IMR-90 (cell line): ENCODE measurements at regions not wholly inside any gene's neighbourhood (a gene's known extent, or its start where the extent isn't known, plus 50 kb on each side); places are given as distances from the start of the nearest gene placed in this dataset.
A peak's percentile ranks its signal among the peaks of the same experiment; 100 is the strongest.

Experiments
- ATAC-seq: fragments of 200-7000 bp; cut with Tn5 transposase; 2 replicates; pipeline ENCODE4 v1.9.1; 2020; ENCODE audit warnings: low read depth, mild to moderate bottlenecking, moderate library complexity
- BruUV-seq: library from RNA; stranded (reverse); fragments of 400-500 nt; replicated peaks from 2 replicates; lab custom pipeline; 2021; lab: Mats Ljungman, UMichigan
- CTCF ChIA-PET: fragments of 300-600 bp; formaldehyde crosslinking; extraction: SDS; loops from one replicate; lab custom pipeline; 2021; ENCODE audit warnings: antibody characterized with exemption; lab: Yijun Ruan, JAX
- POLR2A ChIA-PET: fragments of 300-600 bp; sonication (Branson Sonifier 250); formaldehyde crosslinking; loops from one replicate; lab custom pipeline; 2022; ENCODE audit warnings: antibody characterized with exemption; ENCODE audit not compliant: unreplicated experiment; lab: Charles Lee
- DNase-seq: peaks from one replicate; pipeline ENCODE4 v3.0.0; 2013
- H2AFZ ChIP-seq: replicated peaks from 2 replicates; pipeline ENCODE3; 2013; ENCODE audit warnings: low read length, mild to moderate bottlenecking; ENCODE audit not compliant: poor library complexity
- H2AK5ac ChIP-seq: 2 replicates; pipeline ENCODE4 v1.6.1; 2013; ENCODE audit warnings: low read depth, low read length, inconsistent platforms
- H2AK9ac ChIP-seq: replicated peaks from 2 replicates; pipeline ENCODE3; 2013; ENCODE audit warnings: mild to moderate bottlenecking, low read depth, low read length, moderate library complexity; ENCODE audit not compliant: poor library complexity
- H2BK120ac ChIP-seq: 2 replicates; pipeline ENCODE4 v1.6.1; 2013; ENCODE audit warnings: low read depth, low read length, inconsistent platforms
- H2BK15ac ChIP-seq: 3 replicates; pipeline ENCODE4 v1.6.1; 2013; ENCODE audit warnings: low read depth, low read length, inconsistent platforms
- H2BK20ac ChIP-seq: 2 replicates; pipeline ENCODE4 v1.6.1; 2013; ENCODE audit warnings: low read depth, mild to moderate bottlenecking, inconsistent platforms, low read length, moderate library complexity
- H2BK5ac ChIP-seq: 2 replicates; pipeline ENCODE4 v1.6.1; 2013; ENCODE audit warnings: mild to moderate bottlenecking, low read depth, low read length, inconsistent platforms; ENCODE audit not compliant: poor library complexity, severe bottlenecking
- H3K14ac ChIP-seq: replicated peaks from 2 replicates; pipeline ENCODE4 v1.6.1; 2013; ENCODE audit warnings: low read depth, low read length, inconsistent platforms
- H3K18ac ChIP-seq: 2 replicates; pipeline ENCODE4 v1.6.1; 2013; ENCODE audit warnings: low read depth, low read length, control low read depth
- H3K23ac ChIP-seq: 2 replicates; pipeline ENCODE4 v1.6.1; 2013; ENCODE audit warnings: low read depth, low read length, inconsistent platforms
- H3K27ac ChIP-seq: 2 replicates; pipeline ENCODE4 v1.5.1; 2013; ENCODE audit warnings: mild to moderate bottlenecking, control low read depth, low read length; ENCODE audit not compliant: insufficient read depth
- H3K27me3 ChIP-seq: 2 replicates; pipeline ENCODE4 v1.6.1; 2013; ENCODE audit warnings: low read length; ENCODE audit not compliant: control insufficient read depth, insufficient read depth
- H3K36me3 ChIP-seq: 2 replicates; pipeline ENCODE4 v1.6.1; 2013; ENCODE audit warnings: low read length, mixed read lengths; ENCODE audit not compliant: control insufficient read depth, insufficient read depth
- H3K4ac ChIP-seq: 2 replicates; pipeline ENCODE4 v1.6.1; 2013; ENCODE audit warnings: low read depth, low read length, inconsistent platforms
- H3K4me1 ChIP-seq: 2 replicates; pipeline ENCODE4 v1.6.1; 2013; ENCODE audit warnings: low read length, mixed read lengths; ENCODE audit not compliant: control insufficient read depth, insufficient read depth
- H3K4me2 ChIP-seq: 2 replicates; pipeline ENCODE4 v1.6.1; 2013; ENCODE audit warnings: low read depth, mild to moderate bottlenecking, control low read depth, low read length, moderate library complexity
- H3K4me3 ChIP-seq: 2 replicates; pipeline ENCODE4 v1.5.1; 2013; ENCODE audit warnings: low read depth, mild to moderate bottlenecking, control low read depth, low read length, moderate library complexity; ENCODE audit not compliant: insufficient read depth
- H3K56ac ChIP-seq: 2 replicates; pipeline ENCODE4 v1.6.1; 2013; ENCODE audit warnings: low read length, inconsistent platforms; ENCODE audit not compliant: insufficient read depth; ENCODE audit errors: extremely low read depth
- H3K79me1 ChIP-seq, 2 experiments: 2 replicates each; pipeline ENCODE4 v1.6.1; 2013; ENCODE audit warnings: low read length in 2 of 2, inconsistent platforms in 1 of 2, low read depth in 1 of 2
- H3K9ac ChIP-seq: 2 replicates; pipeline ENCODE4 v1.6.1; 2013; ENCODE audit warnings: low read depth, low read length, control low read depth
- H3K9me1 ChIP-seq: 2 replicates; pipeline ENCODE4 v1.6.1; 2013; ENCODE audit warnings: low read length, inconsistent platforms; ENCODE audit not compliant: insufficient read depth
- H3K9me3 ChIP-seq: 2 replicates; pipeline ENCODE4 v1.6.1; 2013; ENCODE audit warnings: low read length; ENCODE audit not compliant: control insufficient read depth, insufficient read depth
- H4K20me1 ChIP-seq: 2 replicates; pipeline ENCODE4 v1.6.1; 2013; ENCODE audit warnings: low read length, inconsistent platforms; ENCODE audit not compliant: insufficient read depth
- H4K5ac ChIP-seq: 2 replicates; pipeline ENCODE4 v1.6.1; 2013; ENCODE audit warnings: mild to moderate bottlenecking, low read depth, low read length, control low read depth
- H4K8ac ChIP-seq, 2 experiments: 2 replicates each; pipeline ENCODE4 v1.6.1; 2013; ENCODE audit warnings: low read depth in 2 of 2, low read length in 2 of 2, control low read depth in 1 of 2, inconsistent platforms in 1 of 2
- H4K91ac ChIP-seq: 2 replicates; pipeline ENCODE4 v1.6.1; 2013; ENCODE audit warnings: low read depth, low read length, inconsistent platforms; ENCODE audit not compliant: insufficient read depth
- CTCF ChIP-seq: conservative IDR thresholded peaks from 2 replicates; pipeline ENCODE4 v1.5.1; 2012; ENCODE audit warnings: mild to moderate bottlenecking, low read depth, low read length, improper control_type of control experiment
- RAD21 ChIP-seq: IDR thresholded peaks from 2 replicates; pipeline ENCODE4 v1.6.1; 2012; ENCODE audit warnings: low read length, improper control_type of control experiment
- RFX5 ChIP-seq: IDR thresholded peaks from 2 replicates; pipeline ENCODE4 v1.8.0; 2012; ENCODE audit warnings: low read depth, mild to moderate bottlenecking, low read length, moderate library complexity
- USF2 ChIP-seq: fragments of 150-350 bp; IDR thresholded peaks from 2 replicates; pipeline ENCODE4 v1.6.1; 2017; ENCODE audit warnings: mild to moderate bottlenecking, antibody characterized with exemption, low read length, low read depth
- WGBS, 2 experiments: methylation state at CpG; one replicate each; pipeline versions ENCODE4 v1.1.5 to v1.1.7; 2013; ENCODE audit warnings: missing lambda C conversion rate in 2 of 2; ENCODE audit not compliant: insufficient read length in 1 of 2; ENCODE audit errors: extremely low coverage in 2 of 2; 5-methylcytosine and 5-hydroxymethylcytosine counted together
- dilution Hi-C: fragments of 300-500 bp; cut with HindIII; formaldehyde crosslinking; loops from one replicate; pipeline ENCODE4 v1.14.3; 2018; ENCODE audit warnings: low sequenced_read_pairs; ENCODE audit not compliant: unreplicated experiment
- in situ Hi-C: fragments of 300-500 bp; cut with MboI; formaldehyde crosslinking; loops from 3 replicates; pipeline ENCODE4 v1.14.3; 2019; ENCODE audit warnings: low sequenced_read_pairs, inconsistent platforms, mixed read lengths
- intact Hi-C: fragments of 100-400 bp; cut with micrococcal nuclease; formaldehyde crosslinking; loops from 2 replicates; pipeline ENCODE4 v1.10.0; 2022

- POLR2A ChIA-PET, result no interaction called here
- Histone ChIP-seq H3K9me3 (no peaks in the 10 kb centered on the region; the same call in 1 of the 2 replicates), H3K4ac (no peak overlapping the region), H2AK9ac (peak overlapping the region; percentile 57), H2BK20ac (no peak overlapping the region), H3K18ac (no peak overlapping the region), H3K9me1 (no peaks in the 10 kb centered on the region), H3K9ac (no peak overlapping the region), H4K91ac (no peak overlapping the region), H3K27me3 (no peaks in the 10 kb centered on the region; the same call in 1 of the 2 replicates), H2AFZ (no peak overlapping the region), H4K8ac (no peak overlapping the region), H4K5ac (no peak overlapping the region), H4K20me1 (no peaks in the 10 kb centered on the region), H3K4me1 (no peaks in the 10 kb centered on the region), H3K36me3 (no peaks in the 10 kb centered on the region), H2AK5ac (no peak overlapping the region), H3K23ac (no peak overlapping the region), H3K79me1 (no peaks in the 10 kb centered on the region), H3K56ac (no peak overlapping the region), H2BK5ac (no peak overlapping the region), H3K14ac (no peak overlapping the region), H2BK120ac (no peak overlapping the region), H3K27ac (no peak overlapping the region), H3K4me2 (no peak overlapping the region), H2BK15ac (no peak overlapping the region), H3K4me3 (no peak overlapping the region)
- BruUV-seq, result no TSS peak
- dilution Hi-C loops, result no loop called here
- WGBS, 2 experiments, result 78% methylated on average over 11 of the region's 14 CpGs; no CpG with 5 or more reads in 1 of the 2 experiments
- no peak for ATAC-seq
- CTCF ChIA-PET, result no interaction called here
- intact Hi-C loops, result no loop called here
- no peak for TF ChIP-seq RAD21
- no peak for TF ChIP-seq CTCF
- no peak for TF ChIP-seq RFX5
- TF ChIP-seq USF2, result no peak
- in situ Hi-C loops, result no loop called here
- DNase-seq, result no peak
Measured at GRCh38 chr11:70732023-70732880, 333.9 kb downstream of the CTTN start.
